PC-9 (cell line): ENCODE measurements at regions not wholly inside any gene's neighbourhood (a gene's known extent, or its start where the extent isn't known, plus 50 kb on each side); places are given as distances from the start of the nearest gene placed in this dataset.
A peak's percentile ranks its signal among the peaks of the same experiment; 100 is the strongest.

Experiments
- BruUV-seq: library from RNA; stranded (reverse); fragments of 400-500 nt; replicated peaks from 2 replicates; lab custom pipeline; 2021; lab: Mats Ljungman, UMichigan
- CTCF ChIA-PET: fragments of 300-600 bp; sonication (Branson Sonifier 250); formaldehyde crosslinking; loops from one replicate; lab custom pipeline; 2022; ENCODE audit warnings: antibody characterized with exemption; lab: Charles Lee
- POLR2A ChIA-PET: fragments of 300-600 bp; sonication (Branson Sonifier 250); formaldehyde crosslinking; loops from one replicate; lab custom pipeline; 2022; ENCODE audit warnings: antibody characterized with exemption; ENCODE audit not compliant: unreplicated experiment; lab: Charles Lee
- DNase-seq, 2 experiments: peaks; one replicate each; pipeline versions ENCODE4 v3.0.0 to v3.0.0-alpha.2; 2015 to 2022; ENCODE audit warnings: mixed read lengths in 1 of 2
- H2AFZ ChIP-seq: fragments of 200-600 bp; sonication (generic); 2 replicates; pipeline ENCODE4 v1.8.1; 2017; ENCODE audit warnings: antibody characterized with exemption
- H3F3A ChIP-seq: fragments of 200-600 bp; sonication (generic); 2 replicates; pipeline ENCODE4 v1.8.1; 2017; ENCODE audit warnings: antibody characterized with exemption, mild to moderate bottlenecking, low read depth; ENCODE audit not compliant: insufficient read depth
- H3K27ac ChIP-seq: fragments of 200-600 bp; sonication (generic); 2 replicates; pipeline ENCODE4 v1.6.1; 2016; ENCODE audit warnings: mixed run types
- H3K27me3 ChIP-seq: fragments of 200-600 bp; sonication (generic); 2 replicates; pipeline ENCODE4 v1.6.1; 2016; ENCODE audit warnings: low read depth, mixed run types; ENCODE audit not compliant: insufficient read depth
- H3K36me3 ChIP-seq: fragments of 200-600 bp; sonication (generic); 2 replicates; pipeline ENCODE4 v1.6.1; 2016; ENCODE audit warnings: low read depth, mixed run types
- H3K4me1 ChIP-seq: fragments of 200-600 bp; sonication (generic); replicated peaks from 2 replicates; pipeline ENCODE4 v1.6.1; 2016; ENCODE audit warnings: mixed run types; ENCODE audit not compliant: insufficient read depth
- H3K4me2 ChIP-seq: fragments of 200-600 bp; sonication (generic); 2 replicates; pipeline ENCODE4 v1.6.1; 2017; ENCODE audit warnings: mixed run types
- H3K4me3 ChIP-seq: fragments of 200-600 bp; sonication (generic); 2 replicates; pipeline ENCODE4 v1.6.1; 2016; ENCODE audit warnings: mixed run types
- H3K79me2 ChIP-seq: fragments of 200-600 bp; sonication (generic); 2 replicates; pipeline ENCODE4 v1.6.1; 2017; ENCODE audit warnings: low read depth, mixed run types
- H3K9me2 ChIP-seq: fragments of 200-600 bp; sonication (generic); 2 replicates; pipeline ENCODE4 v1.8.1; 2017; ENCODE audit warnings: mild to moderate bottlenecking; ENCODE audit not compliant: insufficient read depth
- H3K9me3 ChIP-seq: fragments of 200-600 bp; sonication (generic); 2 replicates; pipeline ENCODE4 v1.8.1; 2016; ENCODE audit warnings: low read depth; ENCODE audit not compliant: insufficient read depth
- H4K20me1 ChIP-seq: fragments of 200-600 bp; sonication (generic); 2 replicates; pipeline ENCODE4 v1.8.1; 2017; ENCODE audit not compliant: insufficient read depth
- EZH2 ChIP-seq: fragments of 200-600 bp; sonication (generic); IDR thresholded peaks from 2 replicates; pipeline ENCODE4 v1.8.0; 2017; ENCODE audit warnings: antibody characterized with exemption, low read depth
- intact Hi-C: fragments of 100-400 bp; cut with micrococcal nuclease; formaldehyde crosslinking; loops from one replicate; pipeline ENCODE4 v1.10.0; 2022; ENCODE audit not compliant: unreplicated experiment
- TF ChIP-seq, protein P1 (sequence below): fragments of 200-600 bp; sonication (generic); conservative IDR thresholded peaks from 2 replicates; pipeline ENCODE4 v1.6.1; 2017; ENCODE audit warnings: mixed run types, antibody characterized with exemption, mild to moderate bottlenecking, moderate library complexity

DNA sequence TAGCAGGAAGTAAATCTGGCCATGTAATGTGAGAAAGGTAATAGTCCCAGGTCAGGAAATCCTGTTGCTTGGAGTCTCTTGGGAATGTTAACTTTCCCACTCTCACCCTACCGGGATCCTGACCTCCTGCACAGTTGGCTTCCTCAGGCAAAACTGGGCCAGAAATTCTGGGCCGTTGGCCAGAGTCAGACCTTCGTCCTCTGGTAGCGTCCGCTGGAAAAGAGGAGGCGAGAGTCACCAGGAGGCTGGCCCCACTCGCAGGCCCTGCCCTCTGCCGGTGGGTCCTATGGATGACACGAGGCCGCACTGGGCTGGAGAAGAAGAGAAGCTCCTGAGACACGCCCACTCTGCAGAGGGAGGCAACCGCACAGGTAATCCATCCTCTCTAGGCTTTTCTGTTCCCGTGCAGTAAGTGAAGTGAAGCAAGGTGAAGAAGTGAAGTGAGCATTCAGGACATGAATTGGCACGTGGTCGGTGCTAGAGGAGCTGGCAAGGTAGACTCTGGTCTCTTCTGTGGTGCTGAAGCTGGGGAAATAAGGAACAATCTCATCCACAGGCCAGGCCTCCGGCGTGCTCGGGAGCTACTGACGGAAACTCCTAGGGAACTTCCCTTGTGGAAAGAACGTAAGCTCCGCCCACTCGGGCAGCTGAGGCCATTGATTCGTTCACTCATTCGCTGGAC, 182.7 kb upstream of the GLI2 start:
- ChIA-PET POLR2A (interaction anchor here (0.5 to 1.0 kb wide), 4 partner anchors 17 to 522 kb away, joined by 3 to 5 read pairs (median 4); no protein-coding TSS in a partner anchor), CTCF (interaction anchor here (0.5 to 1.5 kb wide), 12 partner anchors 11 to 560 kb away, joined by 3 to 15 read pairs (median 4); no protein-coding TSS in a partner anchor)
- peak overlapping the region; percentile 5; the same call in 1 of the 2 replicates for H3K4me3 ChIP-seq
- H3F3A ChIP-seq, result peaks cover 23% of the 10 kb centered on the region; the same call in 1 of the 2 replicates
- no TSS peak for BruUV-seq
- no peaks in the 10 kb centered on the region for H4K20me1 ChIP-seq
- peak overlapping the region; percentile 28; the same call in 1 of the 2 replicates for H2AFZ ChIP-seq
- peak overlapping the region; percentile 56 for H3K4me2 ChIP-seq
- peak overlapping the region; percentile 38 for H3K27ac ChIP-seq
- no peak for TF ChIP-seq EZH2
- TF ChIP-seq, protein P1, sequence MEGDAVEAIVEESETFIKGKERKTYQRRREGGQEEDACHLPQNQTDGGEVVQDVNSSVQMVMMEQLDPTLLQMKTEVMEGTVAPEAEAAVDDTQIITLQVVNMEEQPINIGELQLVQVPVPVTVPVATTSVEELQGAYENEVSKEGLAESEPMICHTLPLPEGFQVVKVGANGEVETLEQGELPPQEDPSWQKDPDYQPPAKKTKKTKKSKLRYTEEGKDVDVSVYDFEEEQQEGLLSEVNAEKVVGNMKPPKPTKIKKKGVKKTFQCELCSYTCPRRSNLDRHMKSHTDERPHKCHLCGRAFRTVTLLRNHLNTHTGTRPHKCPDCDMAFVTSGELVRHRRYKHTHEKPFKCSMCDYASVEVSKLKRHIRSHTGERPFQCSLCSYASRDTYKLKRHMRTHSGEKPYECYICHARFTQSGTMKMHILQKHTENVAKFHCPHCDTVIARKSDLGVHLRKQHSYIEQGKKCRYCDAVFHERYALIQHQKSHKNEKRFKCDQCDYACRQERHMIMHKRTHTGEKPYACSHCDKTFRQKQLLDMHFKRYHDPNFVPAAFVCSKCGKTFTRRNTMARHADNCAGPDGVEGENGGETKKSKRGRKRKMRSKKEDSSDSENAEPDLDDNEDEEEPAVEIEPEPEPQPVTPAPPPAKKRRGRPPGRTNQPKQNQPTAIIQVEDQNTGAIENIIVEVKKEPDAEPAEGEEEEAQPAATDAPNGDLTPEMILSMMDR, result peak; percentile 95
- no peaks in the 10 kb centered on the region for H3K27me3 ChIP-seq
- peaks cover 36% of the 10 kb centered on the region for H3K4me1 ChIP-seq
- peak; percentile 90 to 97 for DNase-seq
- no peaks in the 10 kb centered on the region for H3K36me3 ChIP-seq
- no peaks in the 10 kb centered on the region for H3K9me2 ChIP-seq
- intact Hi-C loops, result loop anchor here (1.0 to 5.0 kb wide), 8 partner anchors 28 to 316 kb away; no protein-coding TSS in a partner anchor
- H3K79me2 ChIP-seq, result no peaks in the 10 kb centered on the region
- no peaks in the 10 kb centered on the region for H3K9me3 ChIP-seq

DNA sequence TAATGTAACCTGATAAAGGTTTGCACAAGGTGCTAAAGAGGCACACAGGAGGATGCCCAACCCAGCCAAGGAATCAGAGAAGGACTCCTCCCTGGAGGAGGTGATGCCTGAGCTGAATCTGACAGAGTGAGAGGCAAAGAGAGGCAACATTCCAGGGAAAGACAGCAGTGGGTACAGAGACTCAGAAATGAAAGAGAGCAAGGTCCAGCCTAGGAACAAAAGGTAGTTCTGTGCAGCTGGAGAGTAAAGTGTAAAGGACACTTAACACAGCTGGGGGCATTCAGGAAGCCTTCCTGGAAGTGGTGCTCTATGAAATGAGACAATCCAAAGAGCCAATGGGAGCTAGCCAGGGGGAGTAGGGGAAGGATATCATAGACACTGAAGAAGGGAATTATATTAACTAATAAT, 181.0 kb upstream of the GLI2 start:
- no TSS peak for BruUV-seq
- H3K9me2 ChIP-seq, result no peaks in the 10 kb centered on the region
- peaks cover 19% of the 10 kb centered on the region; the same call in 1 of the 2 replicates for H3F3A ChIP-seq
- no peak overlapping the region for H3K27ac ChIP-seq
- H2AFZ ChIP-seq, result no peak overlapping the region
- DNase-seq, result no peak
- H3K4me2 ChIP-seq, result no peak overlapping the region
- H3K36me3 ChIP-seq, result no peaks in the 10 kb centered on the region
- no peak overlapping the region for H3K4me3 ChIP-seq
- no peaks in the 10 kb centered on the region for H3K27me3 ChIP-seq
- intact Hi-C loops, result loop anchor here (5.0 kb wide), 1 partner anchor 317 kb away; no protein-coding TSS in a partner anchor
- H4K20me1 ChIP-seq, result no peaks in the 10 kb centered on the region
- peaks cover 24% of the 10 kb centered on the region for H3K4me1 ChIP-seq
- H3K9me3 ChIP-seq, result no peaks in the 10 kb centered on the region
- POLR2A ChIA-PET, result no interaction called here
- CTCF ChIA-PET, result no interaction called here
- H3K79me2 ChIP-seq, result no peaks in the 10 kb centered on the region
- no peak for TF ChIP-seq EZH2
- TF ChIP-seq, protein P1, result no peak

DNA sequence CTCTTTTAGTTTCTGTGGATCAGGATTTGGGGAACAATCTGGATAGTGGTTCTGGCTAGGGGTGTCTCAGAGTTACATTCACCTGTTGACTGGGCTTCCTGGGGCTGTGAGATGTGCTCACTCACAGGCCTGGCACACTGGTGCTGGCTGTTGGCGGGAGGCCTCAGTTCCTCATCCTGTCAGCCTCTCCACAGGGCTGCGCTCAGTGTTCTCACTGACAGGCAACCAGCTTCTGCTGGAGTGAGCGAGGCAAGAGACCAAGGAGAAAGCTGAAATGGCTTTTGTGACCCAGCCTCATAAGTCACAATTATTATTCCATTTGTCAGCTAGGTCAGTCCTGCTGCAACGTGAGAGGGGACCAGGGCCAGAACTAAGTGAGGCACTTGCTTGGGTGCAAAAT, 180.6 kb upstream of the GLI2 start:
- Histone ChIP-seq H3K79me2 (no peaks in the 10 kb centered on the region), H3K27me3 (no peaks in the 10 kb centered on the region), H4K20me1 (no peaks in the 10 kb centered on the region), H3K9me2 (no peaks in the 10 kb centered on the region), H3K4me2 (no peak overlapping the region), H3K4me1 (peaks cover 24% of the 10 kb centered on the region), H3K9me3 (no peaks in the 10 kb centered on the region), H2AFZ (no peak overlapping the region), H3K27ac (no peak overlapping the region), H3F3A (peaks cover 22% of the 10 kb centered on the region; the same call in 1 of the 2 replicates), H3K4me3 (no peak overlapping the region), H3K36me3 (no peaks in the 10 kb centered on the region)
- ChIA-PET POLR2A (no interaction called here), CTCF (no interaction called here)
- TF ChIP-seq EZH2, result no peak
- TF ChIP-seq, protein P1, result no peak
- BruUV-seq, result no TSS peak
- intact Hi-C loops, result no loop called here
- DNase-seq, result no peak
